HG03439 (cell line): ENCODE measurements at regions not wholly inside any gene's neighbourhood (a gene's known extent, or its start where the extent isn't known, plus 50 kb on each side); places are given as distances from the start of the nearest gene placed in this dataset.
"Not testable (repeated sequence)": the region's sequence is repeated elsewhere in the genome, so short reads cannot be mapped to it uniquely, and the experiment has no call there.

Experiments used
- ATAC-seq: cut with Tn5 transposase; IDR thresholded peaks from one replicate; pipeline ENCODE4 v1.9.1; 2021; ENCODE audit warnings: mild to moderate bottlenecking, moderate library complexity; ENCODE audit not compliant: unreplicated experiment

- no peak for ATAC-seq
These were observed 460.6 kb upstream of the MCTP2 start for GRCh38 chr15:93770788-93771187.

DNA sequence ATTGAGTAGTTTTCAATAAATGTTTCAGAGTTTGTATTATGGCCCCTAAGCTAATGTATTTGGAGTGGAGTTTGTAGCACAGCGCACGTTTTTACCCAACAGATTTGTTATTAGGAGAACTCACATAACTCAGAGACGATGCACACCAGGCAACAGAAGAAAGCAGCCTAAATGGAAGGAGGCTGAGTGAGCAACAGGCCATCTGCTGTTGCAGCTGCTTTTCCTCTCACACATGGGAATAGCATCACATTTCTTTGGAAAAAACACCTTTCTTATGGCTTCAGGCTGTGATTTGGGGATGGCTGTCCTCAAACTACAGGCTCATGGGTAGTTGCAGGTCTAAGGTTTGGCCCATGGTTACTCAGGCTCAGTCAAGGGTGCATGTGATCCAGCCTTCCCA lies 469.3 kb upstream of the MCTP2 start:
- no peak for ATAC-seq

DNA sequence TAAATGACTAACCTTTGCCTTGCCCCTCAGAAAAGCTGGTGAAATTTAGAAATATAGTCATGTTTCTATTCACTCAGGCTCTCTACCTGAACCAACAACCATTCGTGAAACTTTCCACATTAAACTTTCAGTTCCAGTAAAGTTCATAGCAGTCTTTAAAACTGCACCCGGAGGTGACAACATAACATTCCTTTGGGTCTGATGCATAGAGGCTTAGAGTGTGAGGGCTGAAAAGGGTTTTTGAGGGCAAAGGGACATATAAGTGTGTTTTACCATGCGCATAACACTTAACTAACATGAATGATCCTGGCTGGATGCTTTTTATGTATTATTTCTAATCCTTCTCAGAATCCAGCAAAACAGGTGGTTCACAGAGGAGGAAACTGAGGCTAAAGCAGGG lies 471.7 kb upstream of the MCTP2 start:
- ATAC-seq: no peak

GRCh38 chr15:93758824-93759223 lies 472.5 kb upstream of the MCTP2 start:
- no peak for ATAC-seq

DNA sequence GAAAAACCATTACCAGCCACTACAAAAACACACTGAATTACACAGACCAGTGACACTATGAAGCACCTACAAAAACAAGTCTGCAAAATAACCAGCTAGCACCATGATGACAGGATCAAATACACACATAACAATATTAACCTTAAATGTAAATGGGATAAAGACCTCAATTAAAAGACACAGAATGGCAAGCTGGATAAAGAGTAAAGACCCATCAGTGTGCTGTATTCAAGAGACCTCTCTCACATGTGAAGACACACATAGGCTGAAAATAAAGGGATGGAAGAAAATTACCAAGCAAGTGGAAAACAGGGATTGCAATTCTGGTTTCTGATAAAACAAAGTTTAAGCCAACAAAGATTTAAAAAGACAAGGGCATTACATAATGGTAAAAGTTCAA lies 482.7 kb upstream of the MCTP2 start:
- no peak for ATAC-seq

- not testable (repeated sequence) for ATAC-seq
These were observed 496.4 kb upstream of the MCTP2 start for GRCh38 chr15:93734976-93735375.

GRCh38 chr15:93730724-93731123 lies 500.6 kb upstream of the MCTP2 start:
- ATAC-seq: no peak

- ATAC-seq: no peak
These were observed 509.2 kb upstream of the MCTP2 start for GRCh38 chr15:93722165-93722564.

GRCh38 chr15:93720607-93721006 lies 510.8 kb upstream of the MCTP2 start:
- no peak for ATAC-seq

- no peak for ATAC-seq
These were observed 511.4 kb upstream of the MCTP2 start for GRCh38 chr15:93719921-93720351.

- ATAC-seq: no peak
These were observed 514.6 kb upstream of the MCTP2 start for GRCh38 chr15:93716615-93717231.

GRCh38 chr15:93709708-93710107 lies 521.7 kb upstream of the MCTP2 start:
- no peak for ATAC-seq

GRCh38 chr15:93708724-93709445 lies 522.5 kb upstream of the MCTP2 start:
- ATAC-seq: no peak

- no peak for ATAC-seq
These were observed 523.6 kb upstream of the MCTP2 start for GRCh38 chr15:93707751-93708150.

- no peak for ATAC-seq
These were observed 524.7 kb upstream of the MCTP2 start for GRCh38 chr15:93706495-93707292.

DNA sequence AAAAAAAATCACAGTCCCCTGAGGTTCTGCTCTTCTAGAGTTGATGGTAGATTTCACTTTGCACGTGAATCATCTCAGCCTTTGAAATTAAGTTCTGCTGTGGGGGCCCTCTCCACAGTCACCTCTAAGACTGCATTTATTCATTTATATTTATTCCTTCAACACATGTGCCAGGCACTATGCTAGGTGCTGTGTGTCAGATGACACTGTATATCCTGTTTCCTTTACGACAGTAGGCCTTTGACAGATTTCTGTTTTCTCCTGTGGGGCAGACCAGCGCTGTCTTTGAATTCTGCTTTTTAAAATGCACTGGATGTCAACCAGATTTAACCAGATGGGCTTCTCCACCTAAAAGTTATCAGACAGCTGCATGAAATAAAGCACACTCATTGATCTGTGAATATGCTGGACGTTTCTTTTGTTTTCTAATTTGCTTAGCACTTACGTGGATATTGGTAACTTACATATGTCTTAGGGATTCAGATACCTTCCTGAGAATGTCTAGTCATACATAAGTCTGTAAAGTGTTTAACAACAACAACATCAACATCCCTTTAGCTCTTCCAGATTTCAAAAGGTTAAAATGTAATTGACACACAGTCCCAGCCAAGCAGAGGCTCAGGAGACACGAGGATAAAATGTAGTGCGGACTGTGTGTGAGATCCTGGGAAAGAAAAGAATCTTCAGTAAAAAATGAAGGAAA lies 525.5 kb upstream of the MCTP2 start:
- no peak for ATAC-seq

DNA sequence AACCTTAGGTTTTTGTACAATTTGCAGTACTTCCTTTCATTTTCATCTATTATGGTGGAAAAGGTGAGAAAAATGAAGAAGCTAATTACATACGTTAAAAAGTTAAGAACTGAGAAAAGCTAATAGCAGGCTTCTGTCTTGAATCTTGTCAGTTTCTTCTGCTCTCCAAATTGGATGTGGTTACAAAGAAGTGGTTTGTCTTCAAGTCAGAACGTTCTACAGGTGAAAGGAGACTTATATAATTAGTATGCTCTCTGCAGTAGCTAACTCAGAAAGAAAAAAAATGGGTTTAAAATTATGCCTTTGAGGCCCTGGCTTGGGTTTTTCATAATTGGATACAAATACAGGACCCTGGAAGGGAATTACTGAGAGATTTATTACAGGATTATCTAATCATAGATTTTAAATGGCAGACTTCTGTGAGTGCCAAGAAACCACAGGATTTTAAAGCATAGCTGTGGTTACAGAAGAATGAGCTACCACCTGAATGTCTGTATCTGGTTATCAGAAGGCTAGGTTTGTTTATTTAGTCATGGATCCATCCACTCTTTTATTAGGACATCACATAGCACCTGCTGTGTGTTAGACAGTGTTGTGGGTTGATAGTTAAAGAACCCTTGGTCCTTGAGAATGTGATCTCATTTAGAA lies 528.1 kb upstream of the MCTP2 start:
- ATAC-seq: no peak

- ATAC-seq: no peak
These were observed 531.3 kb upstream of the MCTP2 start for GRCh38 chr15:93700051-93700450.

DNA sequence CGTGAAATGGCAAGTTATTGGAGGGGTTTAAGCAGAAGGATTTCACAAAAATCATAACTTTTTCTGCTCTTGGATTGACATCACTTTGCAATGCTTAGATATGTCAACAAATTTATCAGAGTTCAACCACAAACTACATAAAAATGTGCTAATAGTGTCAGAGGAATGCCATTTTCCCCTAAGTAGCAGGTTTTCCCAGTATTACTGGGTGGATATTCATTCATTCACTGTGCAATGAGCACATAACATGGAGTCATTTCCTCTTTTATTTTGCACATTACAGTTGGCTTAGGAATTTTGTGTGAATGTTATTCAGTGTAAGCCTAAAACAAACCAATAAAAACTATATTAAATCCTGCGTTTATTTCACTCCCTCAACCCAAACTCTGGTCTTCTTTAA lies 537.3 kb upstream of the MCTP2 start:
- ATAC-seq: no peak

DNA sequence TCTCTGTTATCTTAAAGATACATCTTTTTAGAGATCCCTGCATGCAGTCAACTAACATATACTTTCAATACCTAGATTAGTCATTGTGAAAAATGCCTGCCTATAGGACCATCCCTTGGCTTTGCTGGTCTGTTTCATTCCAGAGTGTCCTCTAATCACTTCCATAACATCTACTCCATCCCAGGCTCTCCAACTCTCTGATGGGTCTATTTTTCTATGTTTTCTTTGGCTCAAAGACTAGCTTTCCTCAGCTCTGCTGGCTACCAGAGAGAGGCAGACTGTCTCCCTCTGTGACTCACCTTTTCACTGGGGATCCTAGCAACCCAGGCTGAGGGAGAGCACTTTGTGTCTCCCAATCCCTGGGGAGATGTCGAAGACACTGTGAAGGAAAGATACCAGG lies 547.7 kb upstream of the MCTP2 start:
- ATAC-seq: no peak
